GM18861 (cell line): ENCODE measurements at regions not wholly inside any gene's neighbourhood (a gene's known extent, or its start where the extent isn't known, plus 50 kb on each side); places are given as distances from the start of the nearest gene placed in this dataset.

Source experiments
- ATAC-seq: cut with Tn5 transposase; IDR thresholded peaks from one replicate; pipeline ENCODE4 v1.9.1; 2021; ENCODE audit not compliant: unreplicated experiment

DNA sequence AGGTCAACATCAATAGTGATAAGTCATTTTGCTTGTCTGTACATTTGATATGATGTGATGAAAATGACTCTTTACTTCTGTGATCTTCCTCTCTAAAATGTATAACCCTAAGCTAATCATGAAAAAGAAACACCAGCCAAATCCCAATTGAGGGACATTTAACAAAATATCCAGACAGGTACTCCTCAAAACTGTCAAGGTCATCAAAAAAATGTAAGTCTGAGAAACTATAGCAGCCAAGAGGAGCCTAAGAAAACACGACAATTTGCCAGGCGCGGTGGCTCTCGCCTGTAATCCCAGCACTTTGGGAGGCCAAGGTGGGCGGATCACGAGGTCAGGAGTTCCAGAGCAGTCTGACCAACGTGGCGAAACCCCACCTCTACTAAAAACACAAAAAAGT, 708.5 kb upstream of the ID4 start:
- no peak for ATAC-seq

DNA sequence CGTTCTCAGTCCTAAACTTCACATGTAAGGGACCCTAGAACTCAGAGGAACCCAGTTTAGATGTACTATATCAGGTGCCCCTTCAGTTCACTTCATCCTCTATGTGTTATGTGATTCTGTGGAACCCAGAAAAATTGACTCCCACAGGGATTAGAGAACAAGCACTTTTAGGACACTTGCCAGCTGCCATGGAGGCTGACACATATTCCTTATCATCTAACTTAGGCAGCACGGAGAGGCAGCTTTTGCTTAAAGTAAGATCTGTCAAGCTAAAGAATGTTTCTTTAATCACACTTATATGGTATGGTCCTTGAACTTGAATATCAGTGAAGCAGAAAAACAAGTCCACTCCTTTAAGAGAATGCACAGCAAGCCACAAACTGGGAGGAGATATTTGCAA, 701.5 kb upstream of the ID4 start:
- ATAC-seq = no peak

DNA sequence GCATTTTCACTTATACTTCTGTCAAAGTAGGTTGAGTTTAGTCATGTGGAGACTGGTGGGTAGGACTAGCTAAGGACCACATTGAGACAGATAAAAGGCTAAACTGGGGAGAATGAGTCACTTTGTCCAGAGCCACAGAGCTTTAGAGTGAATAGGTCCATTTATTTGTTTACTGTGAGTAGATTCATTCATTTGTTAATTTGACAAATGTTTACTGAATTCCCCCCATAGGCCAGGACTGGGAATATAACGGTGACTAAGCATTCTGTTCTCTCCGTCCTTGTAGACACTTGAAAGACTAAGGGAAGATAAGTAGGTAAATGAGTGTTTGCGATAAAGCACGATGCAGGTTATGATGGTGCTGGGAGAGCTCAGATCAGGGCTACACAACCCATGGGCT, 699.7 kb upstream of the ID4 start:
- ATAC-seq = no peak

DNA sequence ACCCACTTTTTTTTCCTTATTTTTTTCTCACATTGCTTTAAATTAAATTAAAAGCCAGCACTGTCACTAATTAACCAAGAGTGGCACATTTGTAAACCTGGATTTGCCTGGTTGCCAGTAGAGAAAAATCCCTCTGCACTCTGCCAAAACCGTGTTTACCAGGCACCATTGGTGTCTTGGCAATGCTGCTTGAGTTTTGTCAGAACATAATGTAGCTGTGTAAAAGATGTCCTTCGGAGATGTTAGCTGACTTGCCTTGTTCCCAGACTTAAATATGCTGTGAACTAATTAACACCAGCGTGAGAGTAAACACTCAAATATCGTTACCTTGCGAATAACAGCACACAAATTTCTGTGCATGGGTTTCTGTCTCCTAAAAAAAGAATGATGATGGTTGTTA, 694.9 kb upstream of the ID4 start:
- ATAC-seq = no peak

DNA sequence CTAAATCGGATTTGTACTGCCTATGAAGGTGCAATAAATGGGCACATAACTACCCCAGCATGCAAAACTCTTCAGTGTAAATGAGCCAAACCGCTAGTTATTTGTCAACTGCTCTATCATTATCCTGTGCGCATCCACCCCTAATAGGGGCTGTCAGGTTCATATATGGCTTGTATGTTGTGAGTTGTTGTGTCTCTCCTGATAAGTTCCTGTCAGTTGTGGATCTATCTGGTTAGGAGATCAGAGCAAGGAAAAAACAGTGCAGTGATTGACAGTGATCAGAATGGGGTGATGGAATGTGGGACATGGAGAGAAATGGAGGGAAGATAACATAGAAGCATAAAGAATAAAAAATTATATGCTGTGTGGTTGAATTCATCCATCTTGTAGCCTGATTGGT, 686.9 kb upstream of the ID4 start:
- no peak for ATAC-seq

DNA sequence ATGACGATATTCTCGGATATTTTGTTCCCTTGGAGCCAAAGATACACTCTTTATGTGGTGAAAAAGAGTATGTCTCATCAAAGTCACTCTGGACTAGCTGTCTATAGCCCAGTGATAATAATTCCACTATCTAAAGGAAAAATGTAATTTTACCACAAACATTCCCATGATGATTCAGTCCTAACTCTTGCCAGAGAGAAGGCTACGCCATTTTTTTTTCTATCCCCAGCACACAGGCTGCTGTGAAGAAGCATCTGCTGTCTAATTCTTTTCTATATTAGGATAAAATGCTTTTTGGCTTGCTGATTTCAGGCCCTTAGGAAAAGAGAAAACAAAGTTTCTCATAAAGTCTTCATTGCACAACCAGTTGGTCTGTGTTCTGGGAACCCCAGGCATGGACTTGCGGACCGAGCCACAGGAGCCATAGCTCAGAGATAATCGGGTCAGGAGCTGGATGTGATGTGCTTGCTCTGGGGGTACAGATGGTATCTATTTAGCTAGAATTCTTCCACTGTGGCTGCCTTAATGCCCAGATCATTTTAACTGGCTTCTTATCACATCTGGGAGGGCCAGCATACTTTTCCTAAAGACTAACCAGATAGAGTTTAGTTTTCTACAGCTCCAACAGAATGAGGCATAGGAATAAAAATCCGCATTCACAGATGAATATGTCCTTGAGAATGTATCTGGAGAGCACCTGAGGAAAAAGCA, 683.7 kb upstream of the ID4 start:
- no peak for ATAC-seq

DNA sequence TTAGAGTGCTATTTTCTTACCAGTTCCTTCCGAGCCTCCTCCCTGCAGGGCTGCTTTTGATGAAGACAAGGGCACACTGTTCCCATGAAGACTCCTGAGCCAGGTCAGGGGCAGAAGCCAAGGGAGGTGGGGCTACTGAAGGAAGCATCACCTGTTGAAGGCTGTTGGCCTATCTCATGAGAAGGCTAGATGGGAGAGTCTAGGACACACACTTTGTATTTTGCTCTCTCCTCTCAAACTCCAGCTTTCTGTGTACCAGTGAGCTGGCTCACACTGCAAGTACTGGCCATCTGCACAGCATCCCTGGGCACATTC, 683.2 kb upstream of the ID4 start:
- ATAC-seq = no peak

DNA sequence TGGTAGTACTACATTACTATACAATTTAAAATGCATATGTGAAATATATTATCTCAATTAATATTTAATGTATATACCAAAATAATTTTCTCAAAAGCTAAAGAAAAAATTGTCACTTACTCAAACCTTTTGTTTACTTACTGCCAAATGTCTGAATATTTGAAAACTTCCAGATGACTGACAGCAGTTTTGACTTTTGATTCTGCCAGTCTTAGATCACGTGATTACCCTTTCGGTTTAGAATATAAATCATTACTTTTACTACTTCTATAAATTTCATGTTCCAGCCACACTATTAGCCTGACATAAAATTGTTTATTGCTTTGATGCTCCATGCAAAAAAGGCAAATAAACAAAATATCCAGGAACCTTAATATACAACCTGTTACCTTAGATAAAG, 680.7 kb upstream of the ID4 start:
- no peak for ATAC-seq

DNA sequence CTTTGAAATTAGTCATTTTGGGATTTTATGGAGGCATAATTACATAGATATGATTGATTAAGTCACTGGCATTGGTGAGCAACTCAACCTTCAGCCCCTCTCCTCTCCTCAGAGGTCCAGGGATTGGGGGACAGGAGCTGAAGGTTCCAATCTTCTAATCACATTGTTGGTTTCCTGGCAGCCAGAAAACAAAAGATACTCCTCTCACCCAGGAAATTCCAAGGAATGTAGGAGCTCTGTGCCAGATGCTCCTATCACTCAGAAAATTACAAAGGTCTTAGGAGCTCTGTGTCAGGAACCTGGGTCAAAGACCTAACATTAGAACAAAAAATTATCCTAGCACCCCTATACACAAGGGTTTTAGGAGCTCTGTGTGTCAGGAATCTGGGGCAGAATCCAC, 679.7 kb upstream of the ID4 start:
- no peak for ATAC-seq

DNA sequence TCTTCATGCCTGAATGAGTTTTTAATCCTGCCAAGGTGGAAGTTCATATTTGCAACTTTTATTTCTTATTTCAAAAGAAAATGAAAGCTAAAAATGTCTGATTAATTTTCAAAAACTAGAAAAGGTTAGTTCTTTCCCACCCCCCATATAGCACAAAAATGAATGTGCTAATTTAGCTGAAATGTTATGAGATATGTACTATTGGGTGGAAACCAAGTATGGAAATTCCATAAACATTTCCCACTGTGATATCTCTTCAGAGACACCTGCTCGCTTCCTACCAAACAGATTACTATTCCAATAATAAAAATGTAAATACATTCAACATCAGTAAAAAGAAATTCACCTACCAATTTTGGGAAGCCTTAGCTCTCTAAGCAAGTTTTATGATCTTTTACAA, 678.6 kb upstream of the ID4 start:
- ATAC-seq = no peak

DNA sequence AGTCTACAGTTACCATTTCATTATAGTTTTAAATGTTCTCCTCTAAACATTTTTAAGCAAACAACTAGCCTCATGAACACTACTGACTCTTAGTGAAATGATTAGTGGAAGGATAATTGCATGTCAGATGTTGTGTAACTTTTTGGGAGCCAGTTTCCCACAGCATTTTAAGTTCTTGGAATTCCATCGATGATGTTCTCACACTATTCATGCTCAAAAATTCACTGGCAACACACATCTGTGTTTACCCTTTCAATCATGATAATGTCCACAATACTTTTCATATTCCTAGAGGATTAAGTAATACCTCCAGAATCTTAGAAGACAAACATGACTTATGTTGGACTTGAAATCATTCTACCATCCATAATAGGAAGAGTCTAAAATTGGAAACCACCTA, 678.1 kb upstream of the ID4 start:
- no peak for ATAC-seq

DNA sequence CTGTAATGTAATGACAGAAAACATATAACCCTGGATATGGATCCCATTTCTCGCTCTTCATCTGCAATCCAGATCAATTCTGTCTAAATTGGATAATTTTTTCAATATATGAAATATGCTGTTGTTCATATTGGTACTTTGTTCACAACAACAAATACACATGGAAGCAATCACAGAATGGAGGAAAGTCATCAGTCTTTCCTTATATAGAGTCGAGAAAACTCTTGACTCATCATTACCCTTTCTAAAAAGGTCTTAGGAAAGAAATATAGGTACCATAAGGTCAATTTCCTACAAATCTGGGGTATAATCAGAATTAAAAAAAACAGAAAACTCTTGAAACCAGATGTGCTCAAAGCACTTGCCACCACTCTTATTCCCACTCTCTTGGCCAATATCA, 677.6 kb upstream of the ID4 start:
- no peak for ATAC-seq

DNA sequence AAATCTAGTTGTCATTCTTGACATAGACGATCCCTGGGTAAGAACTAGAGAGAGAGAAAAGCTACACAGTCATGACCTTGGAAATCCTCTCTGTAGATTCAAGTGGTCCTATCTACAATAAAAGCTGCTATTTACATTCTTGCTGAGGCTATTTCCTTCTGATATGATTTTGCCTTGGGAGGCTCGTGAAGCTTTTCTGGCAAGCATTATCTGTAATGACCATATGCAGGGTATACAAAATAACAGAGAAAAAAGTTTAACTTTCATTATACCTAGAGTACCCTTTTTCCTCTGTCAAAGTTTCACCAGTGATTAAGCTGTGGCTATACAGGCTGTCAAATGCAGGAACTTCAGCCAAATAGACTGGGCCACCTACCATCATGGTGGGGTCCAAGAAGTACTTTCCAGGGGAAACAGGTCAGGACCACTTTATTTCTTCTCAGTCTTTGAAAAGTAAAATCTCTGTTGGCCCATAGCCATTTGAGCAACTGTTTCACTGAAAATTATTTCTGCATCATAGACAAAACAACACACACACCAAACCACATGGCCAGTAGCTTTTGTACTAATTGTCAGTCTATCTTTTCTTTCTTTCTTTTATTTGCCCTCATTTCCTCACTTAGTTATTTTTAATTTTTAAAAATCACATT, 677.0 kb upstream of the ID4 start:
- no peak for ATAC-seq

DNA sequence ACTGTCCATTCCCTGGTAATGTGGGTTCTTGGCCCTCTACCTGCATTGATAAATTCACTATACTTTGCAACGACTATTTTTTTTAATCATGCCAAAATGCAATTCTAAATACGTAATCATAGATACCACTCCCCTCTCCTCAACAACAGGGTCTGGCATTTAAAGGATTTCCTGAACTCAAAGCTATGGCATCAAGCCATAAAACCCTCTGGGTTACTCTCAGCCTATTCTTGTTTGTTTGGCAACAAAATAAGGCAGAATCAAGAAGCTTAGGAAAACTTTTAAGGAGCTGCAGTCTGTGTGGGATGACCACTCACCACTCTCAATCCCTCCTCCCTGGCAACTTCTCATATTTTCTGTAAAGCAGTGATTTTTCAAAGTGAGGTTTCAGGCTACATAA, 669.9 kb upstream of the ID4 start:
- no peak for ATAC-seq

DNA sequence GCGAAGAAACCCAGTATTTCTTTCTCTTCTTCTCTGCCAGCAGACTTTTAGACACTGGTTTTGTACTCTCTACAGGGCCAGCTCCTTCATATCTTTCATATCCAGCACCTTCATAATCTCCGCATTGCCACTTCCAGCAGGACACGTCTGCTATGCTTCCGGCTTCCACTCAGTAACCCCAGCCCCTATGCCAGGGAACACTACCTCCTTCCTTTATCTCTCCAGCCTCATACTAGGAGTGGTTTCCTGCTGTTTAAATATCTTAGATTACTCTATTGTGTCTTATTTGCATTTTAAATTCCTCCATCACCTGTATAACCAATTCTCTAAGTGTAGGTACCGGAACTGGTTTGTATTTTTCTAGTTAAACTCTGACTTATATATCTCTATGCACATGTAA, 667.8 kb upstream of the ID4 start:
- ATAC-seq = no peak

DNA sequence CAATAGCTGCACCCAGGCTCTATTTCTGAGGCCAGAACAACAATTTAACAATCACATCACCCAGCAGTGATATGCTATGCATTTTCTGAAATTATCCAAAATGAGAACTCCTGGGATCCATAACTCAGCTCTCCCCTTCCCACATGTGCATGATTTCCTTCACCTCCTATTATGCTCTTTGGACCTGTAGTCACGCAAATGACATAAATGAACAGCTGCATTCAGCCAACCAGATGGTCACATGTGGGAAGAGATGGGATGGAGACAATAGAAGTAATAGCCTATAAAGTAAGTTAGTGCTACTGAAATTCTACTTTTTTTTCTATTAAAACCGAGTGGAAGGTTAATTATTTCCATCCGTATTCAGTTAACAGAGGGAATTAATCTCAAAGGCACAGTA, 662.1 kb upstream of the ID4 start:
- no peak for ATAC-seq

DNA sequence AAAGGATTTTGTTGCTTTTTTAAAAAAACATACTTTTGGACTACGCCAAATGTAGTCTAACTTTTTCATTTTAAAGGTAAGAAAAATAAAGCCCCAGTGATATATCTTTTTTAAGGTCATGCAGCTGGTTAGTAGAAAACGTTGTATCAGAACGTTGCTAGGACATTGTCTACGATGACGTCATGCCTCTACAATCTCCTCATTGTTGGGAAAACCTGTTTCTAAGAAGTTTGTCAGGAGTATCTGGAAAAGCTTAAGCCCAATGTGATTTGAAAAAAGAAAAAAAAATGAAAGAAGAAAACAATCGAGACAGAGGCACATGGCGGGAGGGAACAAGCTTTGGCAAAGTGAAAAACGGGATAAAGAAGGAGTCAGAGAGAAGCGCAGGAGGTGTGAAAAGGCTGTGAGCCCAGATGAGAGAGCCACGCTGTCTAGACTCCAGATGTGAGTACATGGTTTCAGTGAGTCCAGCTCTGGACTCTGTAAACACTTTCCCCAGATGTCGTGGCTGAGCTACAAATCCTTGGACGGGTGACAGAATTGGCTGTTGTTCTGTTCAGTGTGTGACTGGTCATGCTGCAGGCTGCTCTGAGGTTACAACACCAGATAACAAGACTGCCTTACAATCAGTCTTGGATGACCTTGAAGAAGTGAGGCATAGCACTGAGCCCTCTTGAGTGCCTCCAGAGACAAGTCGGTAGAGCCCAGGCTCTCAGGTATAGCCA, 656.7 kb upstream of the ID4 start:
- no peak for ATAC-seq

DNA sequence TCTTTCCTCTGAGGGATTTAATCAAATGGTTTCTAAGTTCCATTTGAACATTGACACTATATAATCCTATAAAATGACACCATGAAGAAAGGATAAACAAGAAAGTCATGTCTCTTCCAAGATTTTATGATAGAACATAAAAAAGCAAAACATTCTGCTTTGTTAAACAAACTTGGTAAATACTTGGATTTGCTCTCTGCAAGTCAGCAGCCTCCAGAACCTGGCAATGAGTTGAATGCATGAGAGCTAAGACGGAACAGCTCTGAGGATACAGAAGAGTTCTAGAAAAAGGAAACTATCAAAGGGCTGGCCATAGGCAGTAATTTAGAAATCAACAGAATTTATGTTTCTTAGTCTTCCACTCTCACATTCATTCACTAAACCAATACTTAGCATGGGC, 656.0 kb upstream of the ID4 start:
- no peak for ATAC-seq

DNA sequence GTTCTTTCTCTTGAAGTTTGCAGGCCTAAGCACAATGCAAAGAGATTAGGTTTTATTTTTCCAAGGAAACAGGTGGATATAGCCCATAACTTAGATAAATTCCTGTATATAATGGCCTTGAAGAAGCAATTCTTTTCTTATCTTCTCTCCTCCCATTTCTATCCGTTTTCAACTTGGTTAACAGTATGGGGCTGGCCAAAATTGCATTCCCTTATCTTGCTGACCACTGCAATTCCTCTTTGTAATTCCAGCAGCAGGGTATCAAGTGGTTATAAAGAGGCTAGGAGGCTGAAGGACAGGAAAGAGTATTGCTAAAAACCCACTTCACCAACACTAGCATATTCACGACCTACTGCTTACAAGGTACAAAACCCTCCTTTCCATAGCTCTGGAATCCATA, 643.5 kb upstream of the ID4 start:
- no peak for ATAC-seq

DNA sequence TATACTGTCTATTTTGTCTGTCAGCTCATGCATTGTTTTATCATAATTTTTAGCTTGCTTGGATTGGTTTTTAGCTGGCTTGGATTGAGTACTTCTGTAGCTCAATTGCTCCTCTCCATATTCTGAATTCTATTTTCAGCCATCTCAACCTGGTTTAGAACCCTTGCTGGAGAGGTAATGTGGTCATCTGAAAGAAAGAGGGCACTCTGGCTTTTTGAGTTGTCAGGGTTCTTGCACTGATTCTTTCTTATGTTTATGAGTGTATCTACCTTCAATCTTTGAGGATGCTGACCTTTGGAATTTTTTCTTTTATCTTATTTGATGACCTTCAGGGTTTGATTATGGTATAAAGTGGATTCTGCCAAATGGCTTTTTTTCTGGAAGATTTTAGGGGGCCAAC, 632.7 kb upstream of the ID4 start:
- ATAC-seq = no peak

DNA sequence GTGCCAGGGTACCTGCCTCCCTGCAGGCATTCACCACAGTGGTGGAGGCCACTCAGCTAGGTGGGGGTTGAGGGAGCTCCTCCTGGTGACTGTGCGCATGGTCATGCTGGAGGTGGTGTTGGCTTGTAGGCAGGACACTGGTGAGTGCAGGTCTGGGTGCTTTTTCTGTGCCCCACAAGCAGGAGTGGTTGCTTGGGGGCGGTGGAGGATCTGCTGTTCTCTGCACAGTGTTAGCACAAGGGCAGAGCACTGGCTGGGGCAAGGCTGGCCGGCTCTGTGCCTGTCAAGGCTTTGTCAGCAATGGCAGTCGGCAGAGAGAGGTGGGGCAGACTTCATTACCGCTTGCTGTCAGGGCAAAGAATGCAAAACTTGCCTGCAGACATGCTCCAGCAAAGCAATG, 632.1 kb upstream of the ID4 start:
- ATAC-seq = no peak

DNA sequence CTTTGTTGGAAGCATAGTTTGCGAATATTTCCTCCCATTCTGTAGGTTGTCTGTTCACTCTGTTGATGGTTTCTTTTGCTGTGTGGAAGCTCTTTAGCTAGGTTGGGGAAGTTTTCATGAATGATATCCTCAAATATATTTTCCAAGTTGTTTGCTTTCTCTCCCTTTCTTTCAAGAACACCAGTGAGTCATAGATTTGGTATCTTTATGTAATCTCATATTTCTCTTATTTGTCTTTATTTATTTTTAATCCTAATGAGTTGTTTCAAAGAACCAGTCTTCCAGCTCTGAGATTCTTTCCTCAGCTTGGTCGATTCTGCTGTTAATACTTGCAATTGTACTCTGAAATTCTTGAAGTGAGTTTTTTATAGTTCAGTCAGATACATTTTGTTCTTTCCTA, 628.0 kb upstream of the ID4 start:
- ATAC-seq = no peak
